ENCODE measurements at regions not wholly inside any gene's neighbourhood (a gene's known extent, or its start where the extent isn't known, plus 50 kb on each side); places are given as distances from the start of the nearest gene placed in this dataset.

DNA sequence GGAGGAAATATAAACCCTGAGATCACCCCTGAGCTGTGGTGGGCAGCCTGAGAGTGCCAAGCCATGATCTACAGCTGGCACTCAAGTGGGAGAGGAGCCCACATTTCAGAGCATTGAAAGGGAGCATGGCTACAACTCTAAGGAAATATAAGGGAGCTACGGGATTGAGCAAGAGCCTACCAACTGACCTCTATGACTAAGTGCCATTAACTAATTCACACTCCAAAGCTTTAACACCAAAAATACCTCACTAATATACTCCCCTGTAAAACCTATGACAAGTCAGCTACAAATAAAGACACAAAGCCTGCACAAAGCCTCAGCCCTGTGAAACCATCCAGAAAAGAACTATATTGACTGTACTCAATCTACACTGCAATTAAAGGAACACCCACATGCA is 286.8 kb upstream of the RPS23 start:
- TF ChIP-seq POLR2A (IDR thresholded peaks at IDR 0.05; ENCODE audit: low read depth, low read length) (no peak), TAF1 (IDR thresholded peaks at IDR 0.05; ENCODE audit: low read depth, low read length) (no peak), POLR2AphosphoS5 (IDR thresholded peaks at IDR 0.05; ENCODE audit: low read depth, low read length) (no peak)
